ENCODE measurements at regions not wholly inside any gene's neighbourhood (a gene's known extent, or its start where the extent isn't known, plus 50 kb on each side); places are given as distances from the start of the nearest gene placed in this dataset.

- no peak for DNase-seq
These were observed 98.8 kb upstream of the FRMD6 start for GRCh38 chr14:51552768-51553404.

- no peak for DNase-seq
These were observed 97.3 kb upstream of the FRMD6 start for GRCh38 chr14:51554339-51554920.

DNA sequence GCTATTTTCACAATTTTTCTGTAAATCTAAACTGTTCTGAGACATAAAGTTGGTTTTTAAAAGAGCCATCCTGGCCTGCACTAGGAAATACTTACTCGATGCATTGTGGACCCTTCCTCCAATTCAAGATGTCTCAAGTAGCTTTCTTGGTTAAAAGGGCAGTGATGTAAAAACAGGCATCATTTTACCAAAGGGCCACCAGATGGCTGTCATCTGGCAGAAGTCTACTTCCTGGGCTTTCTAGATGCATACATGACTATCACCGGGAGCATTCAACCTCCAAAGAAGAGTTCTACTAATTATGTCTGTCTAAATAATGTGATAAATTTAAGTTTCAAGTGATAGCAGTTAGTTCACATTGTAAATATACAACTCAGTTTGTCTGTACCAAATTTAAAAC is 96.8 kb upstream of the FRMD6 start:
- no peak for DNase-seq

DNA sequence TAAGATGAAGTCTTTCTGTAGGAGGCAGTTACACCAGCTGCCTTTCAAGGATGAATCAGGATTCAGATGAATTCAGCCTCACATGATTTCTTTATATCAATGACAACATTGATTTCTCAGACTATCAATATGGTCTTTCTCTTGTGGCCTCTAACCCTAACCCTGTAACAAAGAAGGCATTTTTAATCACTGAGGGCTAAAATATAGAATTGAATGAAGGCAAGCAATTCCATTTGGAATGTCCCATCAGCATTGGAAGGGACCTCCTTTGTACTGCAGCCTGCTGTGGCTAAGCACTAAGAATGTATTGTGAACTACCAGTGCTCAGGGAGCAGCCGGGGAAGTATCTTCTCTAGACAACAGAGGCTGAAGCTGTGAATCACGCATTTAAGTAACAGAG is 90.6 kb upstream of the FRMD6 start:
- no peak for DNase-seq

- DNase-seq = no peak
These were observed 88.9 kb upstream of the FRMD6 start for GRCh38 chr14:51562816-51563215.

- no peak for DNase-seq
These were observed 88.2 kb upstream of the FRMD6 start for GRCh38 chr14:51563560-51563959.

DNA sequence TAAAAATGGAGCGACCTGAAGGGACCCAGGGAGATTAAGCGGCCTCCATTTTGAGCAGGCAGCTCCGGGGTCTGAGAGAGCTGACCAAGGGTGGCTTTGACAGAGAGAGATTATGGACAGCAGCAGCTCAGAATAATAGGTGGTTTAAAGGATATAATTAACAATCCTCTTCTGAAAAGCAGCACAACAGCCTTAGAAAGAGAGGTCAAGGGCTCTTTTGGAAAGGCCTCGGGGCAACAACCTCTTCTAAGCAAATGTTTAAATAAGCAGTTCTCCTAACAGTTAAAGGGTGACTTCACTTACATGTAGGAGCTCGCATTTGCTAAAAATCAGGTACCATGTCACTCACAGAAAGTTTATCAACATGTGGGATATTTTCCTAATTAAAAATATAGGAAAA is 87.2 kb upstream of the FRMD6 start:
- no peak for DNase-seq

- DNase-seq = no peak
These were observed 86.6 kb upstream of the FRMD6 start for GRCh38 chr14:51564986-51565604.

DNA sequence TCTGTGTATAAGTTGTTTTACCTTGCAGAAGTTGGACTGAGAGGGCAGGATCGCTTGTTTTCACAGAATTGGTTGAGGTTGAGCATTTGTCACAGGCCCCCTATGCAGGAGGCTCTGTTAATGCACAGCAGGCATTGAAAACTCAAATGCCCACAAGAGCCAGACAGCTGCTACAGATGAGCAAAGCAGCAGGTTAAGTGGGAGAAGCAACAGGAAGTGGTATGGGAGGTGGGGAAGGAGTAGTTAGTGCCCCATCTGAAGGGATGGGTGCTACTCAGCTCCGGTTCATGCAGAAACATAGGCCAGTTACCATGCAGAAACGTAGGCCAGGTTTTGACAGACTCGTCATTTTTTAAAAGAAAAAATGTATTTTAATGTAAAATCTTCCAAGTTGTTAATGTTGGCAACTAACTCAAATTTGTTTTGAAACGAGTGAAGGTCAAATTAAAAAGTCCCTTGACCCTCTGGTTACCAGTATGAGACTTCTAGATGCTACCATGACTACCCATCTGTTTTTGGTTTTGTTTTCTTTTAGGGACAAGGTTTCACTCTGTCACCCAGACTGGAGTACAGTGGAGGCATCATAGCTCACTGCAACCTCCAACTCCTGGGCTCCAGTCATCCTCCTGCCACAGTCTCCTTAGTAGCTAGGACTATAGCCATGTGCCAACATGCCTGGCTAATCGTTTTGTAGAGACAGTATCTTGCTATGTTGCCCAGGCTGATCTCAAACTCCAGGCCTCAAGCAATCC is 84.7 kb upstream of the FRMD6 start:
- DNase-seq = no peak

DNA sequence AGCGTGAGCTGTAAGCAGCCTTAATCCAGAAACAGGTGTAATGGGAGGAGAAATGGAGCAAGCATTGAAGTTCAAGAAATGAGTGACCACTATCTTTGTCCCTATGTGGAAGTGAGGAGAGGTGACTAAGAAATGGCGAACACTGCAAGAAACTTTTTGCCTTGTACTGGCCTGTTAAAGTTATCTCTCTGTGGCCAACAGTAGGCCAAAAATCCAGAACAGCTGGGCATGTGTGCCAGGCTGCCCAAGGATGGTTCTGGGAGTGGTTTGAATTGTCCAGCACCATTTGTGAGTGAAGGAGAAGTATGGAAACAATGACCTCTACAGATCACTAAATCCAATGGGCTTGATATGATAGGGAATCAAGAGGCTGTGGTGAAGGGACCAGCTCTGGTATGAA is 83.3 kb upstream of the FRMD6 start:
- no peak for DNase-seq

DNA sequence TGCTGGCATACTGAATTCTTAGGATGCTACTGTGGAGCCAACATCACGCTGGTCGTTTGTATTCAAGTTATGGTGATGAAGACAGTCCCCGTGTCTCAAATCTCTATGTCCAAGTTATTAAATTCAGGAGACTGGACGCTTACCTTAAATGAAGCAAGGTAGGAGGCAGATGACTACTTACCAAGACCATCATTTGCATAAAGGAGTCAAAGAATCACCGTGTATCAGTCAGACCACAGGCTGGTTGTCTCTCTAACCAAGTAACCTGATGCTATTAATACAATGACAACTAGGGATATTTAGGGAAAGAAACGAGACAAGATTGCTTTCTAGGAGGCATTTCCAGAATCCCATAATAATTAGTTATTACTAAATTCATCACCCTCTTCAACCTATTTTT is 78.1 kb upstream of the FRMD6 start:
- DNase-seq = no peak

DNA sequence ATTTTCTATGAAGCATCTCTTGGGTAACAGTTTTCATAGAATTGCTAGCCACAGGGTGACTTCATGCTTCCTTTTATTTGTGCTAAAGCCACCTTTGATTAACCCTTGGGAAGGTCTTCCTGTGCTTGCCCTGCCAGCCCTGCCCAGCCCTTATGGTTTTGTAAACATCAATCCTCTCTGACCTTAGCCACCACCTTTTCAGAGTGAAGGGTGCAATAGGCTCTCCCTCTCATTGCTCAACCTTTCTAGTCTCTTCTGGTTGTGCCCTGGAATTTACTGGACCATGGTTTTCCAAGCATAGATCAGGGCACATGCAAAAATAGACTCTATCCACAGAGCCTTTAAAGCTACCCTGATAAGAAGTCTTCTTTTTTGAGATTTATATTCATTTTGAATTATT is 77.7 kb upstream of the FRMD6 start:
- DNase-seq = no peak

DNA sequence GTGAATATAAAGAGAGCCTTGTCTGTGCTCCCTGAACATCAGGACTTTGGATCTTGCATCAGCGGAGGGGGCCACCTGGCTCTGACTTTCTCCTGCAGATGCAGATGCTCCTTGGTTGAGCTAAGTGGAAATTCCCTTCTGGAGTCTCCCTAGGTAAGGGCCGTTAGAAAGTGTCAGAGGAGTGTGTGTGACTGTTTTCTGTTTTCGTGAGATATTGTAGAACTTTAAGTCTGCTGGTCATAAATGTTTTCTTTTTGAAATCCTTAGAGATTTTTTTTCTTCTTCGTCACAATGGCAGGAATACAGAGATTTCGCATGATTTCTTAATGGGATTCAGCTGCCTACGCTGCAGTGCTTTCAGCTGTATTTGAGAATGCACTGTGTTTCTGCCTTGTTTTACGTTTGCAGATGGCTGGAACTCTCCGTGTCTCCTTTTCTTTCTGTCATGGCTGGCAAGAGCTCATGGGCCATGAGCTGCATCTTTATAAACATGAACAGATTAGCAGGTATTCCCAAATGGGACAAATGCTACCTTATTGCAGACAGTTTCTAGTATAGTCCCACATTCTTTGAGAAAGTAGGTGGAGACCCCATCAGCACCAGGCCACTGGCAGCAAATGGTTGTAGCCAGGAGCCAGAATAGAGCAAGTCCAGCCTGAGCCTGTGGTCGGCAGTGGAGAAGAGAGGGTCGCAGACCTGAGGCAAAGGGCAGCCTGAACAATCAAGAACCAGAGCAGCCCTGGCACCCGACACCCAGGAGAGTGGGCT is 76.2 kb upstream of the FRMD6 start:
- DNase-seq = no peak

DNA sequence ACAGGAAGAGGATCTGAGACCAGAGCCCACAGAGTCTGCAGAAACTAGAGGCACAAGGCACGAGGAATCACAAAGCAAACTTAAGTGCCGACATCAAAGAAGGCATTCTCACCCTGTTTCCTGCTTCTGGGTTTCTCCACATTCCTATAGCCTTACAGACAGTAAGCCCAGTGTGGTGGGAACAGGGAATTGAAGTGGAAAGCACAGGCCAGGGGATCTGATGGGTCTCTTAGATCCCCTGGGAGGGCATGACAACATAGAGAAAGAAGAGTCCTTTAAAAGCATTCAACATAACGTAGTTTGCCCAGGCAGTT is 75.6 kb upstream of the FRMD6 start:
- no peak for DNase-seq

DNA sequence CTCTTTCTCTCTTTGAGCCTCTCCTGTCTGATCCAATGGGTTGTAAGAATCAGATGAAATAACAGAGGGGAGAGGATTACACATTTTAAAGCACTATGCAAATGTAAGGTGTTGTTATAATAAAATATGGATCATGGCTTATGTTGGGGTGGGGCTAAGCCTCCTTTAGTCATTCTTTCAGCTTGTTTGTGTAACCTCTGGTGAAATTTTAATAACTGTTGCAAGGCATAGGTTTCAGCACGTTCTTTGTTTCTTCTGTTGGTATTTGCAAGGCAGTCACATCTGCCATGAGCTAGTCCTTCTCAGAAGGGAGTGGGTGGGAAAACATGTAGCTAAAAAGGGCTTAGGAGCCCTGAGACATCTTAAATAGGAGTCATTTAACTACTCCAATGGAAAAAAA is 74.8 kb upstream of the FRMD6 start:
- no peak for DNase-seq

GRCh38 chr14:51578853-51579252 is 72.9 kb upstream of the FRMD6 start:
- no peak for DNase-seq

GRCh38 chr14:51581017-51581881 is 70.5 kb upstream of the FRMD6 start:
- DNase-seq = no peak

GRCh38 chr14:51582437-51582836 is 69.3 kb upstream of the FRMD6 start:
- no peak for DNase-seq

GRCh38 chr14:51585055-51585454 is 66.7 kb upstream of the FRMD6 start:
- no peak for DNase-seq

DNA sequence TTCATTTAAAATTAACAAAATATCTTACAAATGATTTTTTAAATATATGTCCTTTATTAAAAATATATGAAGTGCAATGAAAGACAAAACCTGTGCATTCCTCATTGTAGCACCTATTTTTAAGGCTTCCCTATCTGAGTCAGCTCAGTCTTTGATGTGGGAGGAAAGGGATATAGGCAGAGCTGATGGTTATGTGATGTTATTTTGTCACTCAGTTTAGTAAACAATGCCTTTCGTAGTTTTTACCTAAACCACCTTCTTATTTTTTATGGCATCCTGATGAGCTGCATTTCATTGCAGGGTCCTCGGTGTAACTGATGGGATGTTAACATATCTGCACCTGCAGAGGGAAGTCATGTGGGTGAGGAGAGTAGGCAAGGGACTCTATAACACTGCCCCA is 58.9 kb upstream of the FRMD6 start:
- no peak for DNase-seq

- DNase-seq = no peak
These were observed 58.3 kb upstream of the FRMD6 start for GRCh38 chr14:51593397-51593796.

- DNase-seq = no peak
These were observed 55.7 kb upstream of the FRMD6 start for GRCh38 chr14:51595881-51596455.
